ENCODE measurements at regions not wholly inside any gene's neighbourhood (a gene's known extent, or its start where the extent isn't known, plus 50 kb on each side); places are given as distances from the start of the nearest gene placed in this dataset.

- Mint-ChIP-seq H3K36me3 (no peaks in the 10 kb centered on the region), H3K27ac (no peak overlapping the region), H3K4me3 (no peak overlapping the region), H3K4me1 (no peaks in the 10 kb centered on the region), H3K27me3 (peaks cover 3 to 4% of the 10 kb centered on the region in 2 donors), H3K9me3 (peaks cover 0 to 5% (median 1%) of the 10 kb centered on the region in 8 donors)
- no peaks in the 10 kb centered on the region for H3K27me3 ChIP-seq (ENCODE audit: insufficient read depth, low read length)
- DNase-seq: no peak
- intact Hi-C loops (cut with micrococcal nuclease): no loop called here
- ChIA-PET CTCF (ENCODE audit: partially characterized antibody) (no interaction called here), POLR2A (ENCODE audit: partially characterized antibody) (interaction anchor here (0.6 kb wide), 1 partner anchor 511 kb away, joined by 3 read pairs; no protein-coding TSS in a partner anchor)
- H3K27ac ChIP-seq (ENCODE audit: low read depth, low read length): no peak overlapping the region
- H3K9me3 ChIP-seq (ENCODE audit: control insufficient read depth in 1 of 2, low read length in 2 of 2): no peaks in the 10 kb centered on the region
- H3K4me3 ChIP-seq (ENCODE audit: low read length in 2 of 2): no peak overlapping the region
- H3K36me3 ChIP-seq (ENCODE audit: insufficient read depth, low read length): no peaks in the 10 kb centered on the region
- H3K4me1 ChIP-seq (ENCODE audit: insufficient read depth, low read length): no peaks in the 10 kb centered on the region
These were observed 370.2 kb downstream of the METTL4 start for GRCh38 chr18:2201036-2201600.

DNA sequence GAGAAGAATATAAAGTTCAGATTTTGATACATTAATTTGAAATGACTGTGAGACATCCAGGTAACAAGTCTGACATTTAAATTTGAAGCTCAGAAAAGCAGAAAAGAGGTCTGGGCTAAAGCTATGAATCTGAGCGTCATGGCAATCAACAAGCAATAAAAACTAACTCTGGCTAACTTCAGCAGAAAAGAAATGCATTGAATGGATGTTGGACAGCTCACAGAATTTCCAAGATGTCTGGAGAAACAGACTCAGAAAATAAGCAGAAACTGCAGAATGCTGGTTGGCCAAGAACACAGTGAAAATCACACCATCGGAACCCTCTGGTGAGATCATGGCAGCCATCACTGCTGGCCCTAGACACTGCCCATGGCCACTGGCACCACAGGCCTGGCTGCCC, 366.6 kb downstream of the METTL4 start:
- H3K36me3 Mint-ChIP-seq: no peaks in the 10 kb centered on the region
- intact Hi-C loops (cut with micrococcal nuclease): no loop called here
- no peak overlapping the region for H3K4me3 Mint-ChIP-seq
- DNase-seq: no peak
- ChIA-PET CTCF (ENCODE audit: partially characterized antibody) (no interaction called here), POLR2A (ENCODE audit: partially characterized antibody) (no interaction called here)
- no peaks in the 10 kb centered on the region for H3K9me3 ChIP-seq (ENCODE audit: control insufficient read depth in 1 of 2, low read length in 2 of 2)
- no peaks in the 10 kb centered on the region for H3K36me3 ChIP-seq (ENCODE audit: insufficient read depth, low read length)
- no peaks in the 10 kb centered on the region for H3K4me1 ChIP-seq (ENCODE audit: insufficient read depth, low read length)
- H3K4me3 ChIP-seq (ENCODE audit: low read length in 2 of 2): no peak overlapping the region
- H3K4me1 Mint-ChIP-seq: no peaks in the 10 kb centered on the region
- H3K27me3 Mint-ChIP-seq: peaks cover 4% of the 10 kb centered on the region in 2 donors
- H3K27ac Mint-ChIP-seq: no peak overlapping the region
- no peak overlapping the region for H3K27ac ChIP-seq (ENCODE audit: low read depth, low read length)
- no peaks in the 10 kb centered on the region for H3K27me3 ChIP-seq (ENCODE audit: insufficient read depth, low read length)
- peaks cover 0 to 5% (median 1%) of the 10 kb centered on the region in 8 donors for H3K9me3 Mint-ChIP-seq

- Mint-ChIP-seq H3K4me3 (no peak overlapping the region), H3K27me3 (peaks cover 5% of the 10 kb centered on the region in 2 donors), H3K9me3 (peaks cover 0 to 4% (median 1%) of the 10 kb centered on the region in 8 donors), H3K36me3 (no peaks in the 10 kb centered on the region), H3K4me1 (no peaks in the 10 kb centered on the region), H3K27ac (no peak overlapping the region)
- POLR2A ChIA-PET (ENCODE audit: partially characterized antibody): no interaction called here
- Histone ChIP-seq H3K27me3 (ENCODE audit: insufficient read depth, low read length) (no peaks in the 10 kb centered on the region), H3K27ac (ENCODE audit: low read depth, low read length) (no peak overlapping the region), H3K36me3 (ENCODE audit: insufficient read depth, low read length) (no peaks in the 10 kb centered on the region), H3K9me3 (ENCODE audit: control insufficient read depth in 1 of 2, low read length in 2 of 2) (no peaks in the 10 kb centered on the region), H3K4me3 (ENCODE audit: low read length in 2 of 2) (no peak overlapping the region), H3K4me1 (ENCODE audit: insufficient read depth, low read length) (no peaks in the 10 kb centered on the region)
- CTCF ChIA-PET (ENCODE audit: partially characterized antibody): no interaction called here
- DNase-seq: no peak
- intact Hi-C loops (cut with micrococcal nuclease): no loop called here
These were observed 364.0 kb downstream of the METTL4 start for GRCh38 chr18:2207294-2207693.

GRCh38 chr18:2212598-2213205, 358.6 kb downstream of the METTL4 start:
- DNase-seq: no peak
- H3K4me1 ChIP-seq (ENCODE audit: insufficient read depth, low read length): no peaks in the 10 kb centered on the region
- ChIA-PET CTCF (ENCODE audit: partially characterized antibody) (no interaction called here), POLR2A (ENCODE audit: partially characterized antibody) (no interaction called here)
- Mint-ChIP-seq H3K36me3 (no peaks in the 10 kb centered on the region), H3K4me1 (no peaks in the 10 kb centered on the region), H3K4me3 (no peak overlapping the region), H3K27me3 (peaks cover 2 to 11% of the 10 kb centered on the region in 2 donors), H3K9me3 (peaks cover 0 to 8% (median 3%) of the 10 kb centered on the region in 8 donors), H3K27ac (no peak overlapping the region)
- no peaks in the 10 kb centered on the region for H3K36me3 ChIP-seq (ENCODE audit: insufficient read depth, low read length)
- H3K27ac ChIP-seq (ENCODE audit: low read depth, low read length): no peak overlapping the region
- no peaks in the 10 kb centered on the region for H3K27me3 ChIP-seq (ENCODE audit: insufficient read depth, low read length)
- H3K9me3 ChIP-seq (ENCODE audit: control insufficient read depth in 1 of 2, low read length in 2 of 2): no peaks in the 10 kb centered on the region
- intact Hi-C loops (cut with micrococcal nuclease): no loop called here
- H3K4me3 ChIP-seq (ENCODE audit: low read length in 2 of 2): no peak overlapping the region

DNA sequence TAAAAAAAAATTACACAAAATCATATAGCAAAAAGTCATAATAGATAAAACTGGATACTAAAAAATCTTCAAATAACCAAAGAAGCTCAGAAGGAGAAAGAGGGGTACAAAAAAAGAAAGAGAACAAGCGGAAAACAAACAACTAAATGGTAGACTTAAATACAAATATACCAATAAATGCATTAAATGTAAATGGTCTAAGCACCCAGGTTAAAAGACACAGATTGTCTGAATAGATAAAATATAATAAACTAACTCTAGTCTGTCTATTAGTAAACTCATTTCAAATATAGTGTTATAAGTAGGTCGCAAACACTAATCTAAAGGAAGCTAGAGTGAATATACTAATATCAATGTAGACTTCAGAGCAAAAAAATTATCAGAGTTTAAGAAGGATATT, 357.4 kb downstream of the METTL4 start:
- Mint-ChIP-seq H3K36me3 (no peaks in the 10 kb centered on the region), H3K4me3 (no peak overlapping the region), H3K27me3 (peaks cover 7 to 14% of the 10 kb centered on the region in 2 donors), H3K27ac (no peak overlapping the region), H3K4me1 (no peaks in the 10 kb centered on the region), H3K9me3 (peaks cover 0 to 8% (median 3%) of the 10 kb centered on the region in 8 donors)
- Histone ChIP-seq H3K27ac (ENCODE audit: low read depth, low read length) (no peak overlapping the region), H3K27me3 (ENCODE audit: insufficient read depth, low read length) (no peaks in the 10 kb centered on the region), H3K4me1 (ENCODE audit: insufficient read depth, low read length) (no peaks in the 10 kb centered on the region), H3K36me3 (ENCODE audit: insufficient read depth, low read length) (no peaks in the 10 kb centered on the region), H3K9me3 (ENCODE audit: control insufficient read depth in 1 of 2, low read length in 2 of 2) (no peaks in the 10 kb centered on the region), H3K4me3 (ENCODE audit: low read length in 2 of 2) (no peak overlapping the region)
- DNase-seq: no peak
- intact Hi-C loops (cut with micrococcal nuclease): no loop called here
- ChIA-PET CTCF (ENCODE audit: partially characterized antibody) (no interaction called here), POLR2A (ENCODE audit: partially characterized antibody) (no interaction called here)

GRCh38 chr18:2217356-2217755, 353.9 kb downstream of the METTL4 start:
- Histone ChIP-seq H3K27ac (ENCODE audit: low read depth, low read length) (no peak overlapping the region), H3K27me3 (ENCODE audit: insufficient read depth, low read length) (no peaks in the 10 kb centered on the region), H3K9me3 (ENCODE audit: control insufficient read depth in 1 of 2, low read length in 2 of 2) (no peaks in the 10 kb centered on the region), H3K4me1 (ENCODE audit: insufficient read depth, low read length) (no peaks in the 10 kb centered on the region), H3K36me3 (ENCODE audit: insufficient read depth, low read length) (no peaks in the 10 kb centered on the region), H3K4me3 (ENCODE audit: low read length in 2 of 2) (no peak overlapping the region)
- Mint-ChIP-seq H3K4me1 (no peaks in the 10 kb centered on the region), H3K4me3 (no peak overlapping the region), H3K36me3 (no peaks in the 10 kb centered on the region), H3K27ac (no peak overlapping the region), H3K9me3 (peaks cover 0 to 6% (median 3%) of the 10 kb centered on the region in 8 donors), H3K27me3 (peaks cover 8 to 16% of the 10 kb centered on the region in 2 donors)
- CTCF ChIA-PET (ENCODE audit: partially characterized antibody): no interaction called here
- DNase-seq: no peak
- intact Hi-C loops (cut with micrococcal nuclease): no loop called here
- POLR2A ChIA-PET (ENCODE audit: partially characterized antibody): no interaction called here

GRCh38 chr18:2218101-2218500, 353.2 kb downstream of the METTL4 start:
- H3K27me3 Mint-ChIP-seq: peaks cover 7 to 16% of the 10 kb centered on the region in 2 donors
- no peaks in the 10 kb centered on the region for H3K4me1 Mint-ChIP-seq
- no peak overlapping the region for H3K27ac ChIP-seq (ENCODE audit: low read depth, low read length)
- H3K4me1 ChIP-seq (ENCODE audit: insufficient read depth, low read length): no peaks in the 10 kb centered on the region
- no peaks in the 10 kb centered on the region for H3K27me3 ChIP-seq (ENCODE audit: insufficient read depth, low read length)
- H3K36me3 ChIP-seq (ENCODE audit: insufficient read depth, low read length): no peaks in the 10 kb centered on the region
- intact Hi-C loops (cut with micrococcal nuclease): no loop called here
- H3K9me3 Mint-ChIP-seq: peaks cover 0 to 6% (median under 1%) of the 10 kb centered on the region in 8 donors
- DNase-seq: no peak
- no peaks in the 10 kb centered on the region for H3K36me3 Mint-ChIP-seq
- no peak overlapping the region for H3K4me3 ChIP-seq (ENCODE audit: low read length in 2 of 2)
- H3K4me3 Mint-ChIP-seq: no peak overlapping the region
- H3K9me3 ChIP-seq (ENCODE audit: control insufficient read depth in 1 of 2, low read length in 2 of 2): no peaks in the 10 kb centered on the region
- no peak overlapping the region for H3K27ac Mint-ChIP-seq
- ChIA-PET CTCF (ENCODE audit: partially characterized antibody) (no interaction called here), POLR2A (ENCODE audit: partially characterized antibody) (no interaction called here)
